ENCODE measurements at regions not wholly inside any gene's neighbourhood (a gene's known extent, or its start where the extent isn't known, plus 50 kb on each side); places are given as distances from the start of the nearest gene placed in this dataset.

DNA sequence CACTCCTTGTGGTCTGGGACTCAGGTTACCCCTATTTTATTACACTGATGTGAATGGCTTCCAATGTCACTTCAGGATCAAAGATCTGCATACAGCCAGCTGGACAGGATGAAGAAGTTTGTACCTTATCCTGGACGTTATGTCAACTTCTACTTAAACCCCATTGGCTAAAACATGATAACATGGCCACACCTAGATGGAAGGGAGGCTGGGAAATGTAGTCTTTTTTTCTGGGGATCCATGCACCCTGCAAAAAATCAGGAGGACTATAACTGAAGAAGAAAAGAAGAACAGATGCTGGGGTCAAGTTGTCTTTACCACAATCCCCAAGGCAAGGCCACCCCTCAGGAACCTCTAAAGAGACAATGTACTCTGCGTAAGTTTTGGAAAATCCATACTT is 459.2 kb downstream of the BCOR start:
- TF ChIP-seq, protein P1, sequence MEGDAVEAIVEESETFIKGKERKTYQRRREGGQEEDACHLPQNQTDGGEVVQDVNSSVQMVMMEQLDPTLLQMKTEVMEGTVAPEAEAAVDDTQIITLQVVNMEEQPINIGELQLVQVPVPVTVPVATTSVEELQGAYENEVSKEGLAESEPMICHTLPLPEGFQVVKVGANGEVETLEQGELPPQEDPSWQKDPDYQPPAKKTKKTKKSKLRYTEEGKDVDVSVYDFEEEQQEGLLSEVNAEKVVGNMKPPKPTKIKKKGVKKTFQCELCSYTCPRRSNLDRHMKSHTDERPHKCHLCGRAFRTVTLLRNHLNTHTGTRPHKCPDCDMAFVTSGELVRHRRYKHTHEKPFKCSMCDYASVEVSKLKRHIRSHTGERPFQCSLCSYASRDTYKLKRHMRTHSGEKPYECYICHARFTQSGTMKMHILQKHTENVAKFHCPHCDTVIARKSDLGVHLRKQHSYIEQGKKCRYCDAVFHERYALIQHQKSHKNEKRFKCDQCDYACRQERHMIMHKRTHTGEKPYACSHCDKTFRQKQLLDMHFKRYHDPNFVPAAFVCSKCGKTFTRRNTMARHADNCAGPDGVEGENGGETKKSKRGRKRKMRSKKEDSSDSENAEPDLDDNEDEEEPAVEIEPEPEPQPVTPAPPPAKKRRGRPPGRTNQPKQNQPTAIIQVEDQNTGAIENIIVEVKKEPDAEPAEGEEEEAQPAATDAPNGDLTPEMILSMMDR (IDR thresholded peaks at IDR 0.05; ENCODE audit: insufficient read depth, missing control alignments) = no peak
- FAIRE-seq = no peak

GRCh38 chrX:39639871-39640270 is 457.9 kb downstream of the BCOR start:
- no peak for FAIRE-seq
- no peak for DNase-seq (ENCODE audit: insufficient read length, low spot score)
- TF ChIP-seq, protein P1 (IDR thresholded peaks at IDR 0.05; ENCODE audit: insufficient read depth, missing control alignments) = no peak

More for the DNA sequence above, 459.2 kb downstream of the BCOR start:
- DNase-seq (ENCODE audit: insufficient read length, low spot score) = no peak

DNA sequence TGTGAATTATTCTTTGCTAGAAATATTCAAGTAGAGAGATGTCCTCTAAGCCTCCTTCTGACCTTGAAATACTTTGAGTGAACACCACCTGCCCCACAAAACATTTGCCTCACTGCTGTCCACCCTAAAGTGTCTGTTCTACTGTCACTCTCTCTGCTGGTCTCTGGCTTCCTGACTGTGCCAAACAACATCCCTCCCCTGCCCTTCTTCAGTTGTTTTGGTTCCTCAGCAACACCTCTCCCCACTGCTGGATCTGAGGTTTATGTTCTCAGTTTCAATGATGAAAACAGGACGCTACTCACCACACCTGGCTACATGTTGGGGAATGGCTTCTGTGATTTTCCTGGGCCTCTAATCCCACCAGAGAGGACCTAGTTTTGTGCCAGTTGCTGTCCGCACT is 456.9 kb downstream of the BCOR start:
- TF ChIP-seq, protein P1 (IDR thresholded peaks at IDR 0.05; ENCODE audit: insufficient read depth, missing control alignments) = no peak
- FAIRE-seq (no peak), DNase-seq (ENCODE audit: insufficient read length, low spot score) (no peak)

GRCh38 chrX:39642071-39642470 is 455.7 kb downstream of the BCOR start:
- FAIRE-seq = no peak
- no peak for DNase-seq (ENCODE audit: insufficient read length, low spot score)

DNA sequence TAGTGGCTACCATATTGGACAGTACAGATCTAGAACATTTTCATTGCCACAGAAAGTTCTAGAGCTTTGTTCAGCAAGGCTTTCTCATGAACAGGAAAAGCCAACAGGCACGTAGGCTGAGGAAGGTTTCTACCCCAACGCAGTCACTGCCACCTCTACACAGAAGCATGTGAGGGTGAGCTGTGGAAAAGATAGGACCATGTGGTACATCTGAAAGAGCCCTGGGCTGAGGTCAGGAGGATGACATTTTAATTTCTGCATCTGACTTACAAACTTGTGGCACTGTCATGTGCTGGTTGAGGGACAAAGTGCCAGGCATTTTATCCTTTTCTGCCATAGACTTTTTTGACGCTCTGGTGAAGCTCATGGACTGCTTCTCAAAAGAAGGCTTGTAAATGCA is 454.2 kb downstream of the BCOR start:
- FAIRE-seq = no peak
- TF ChIP-seq, protein P1 (IDR thresholded peaks at IDR 0.05; ENCODE audit: insufficient read depth, missing control alignments) = no peak
- no peak for DNase-seq (ENCODE audit: insufficient read length, low spot score)

More at GRCh38 chrX:39642071-39642470, 455.7 kb downstream of the BCOR start:
- TF ChIP-seq, protein P1 (IDR thresholded peaks at IDR 0.05; ENCODE audit: insufficient read depth, missing control alignments) = no peak

- no peak for DNase-seq (ENCODE audit: insufficient read length, low spot score)
- TF ChIP-seq, protein P1 (IDR thresholded peaks at IDR 0.05; ENCODE audit: insufficient read depth, missing control alignments) = no peak
- no peak for FAIRE-seq
These were observed 452.4 kb downstream of the BCOR start for GRCh38 chrX:39645178-39645895.

GRCh38 chrX:39648548-39649254 is 449.1 kb downstream of the BCOR start:
- FAIRE-seq = no peak
- no peak for DNase-seq (ENCODE audit: insufficient read length, low spot score)
- TF ChIP-seq, protein P1 (IDR thresholded peaks at IDR 0.05; ENCODE audit: insufficient read depth, missing control alignments) = no peak
